ENCODE measurements at regions not wholly inside any gene's neighbourhood (a gene's known extent, or its start where the extent isn't known, plus 50 kb on each side); places are given as distances from the start of the nearest gene placed in this dataset.

DNA sequence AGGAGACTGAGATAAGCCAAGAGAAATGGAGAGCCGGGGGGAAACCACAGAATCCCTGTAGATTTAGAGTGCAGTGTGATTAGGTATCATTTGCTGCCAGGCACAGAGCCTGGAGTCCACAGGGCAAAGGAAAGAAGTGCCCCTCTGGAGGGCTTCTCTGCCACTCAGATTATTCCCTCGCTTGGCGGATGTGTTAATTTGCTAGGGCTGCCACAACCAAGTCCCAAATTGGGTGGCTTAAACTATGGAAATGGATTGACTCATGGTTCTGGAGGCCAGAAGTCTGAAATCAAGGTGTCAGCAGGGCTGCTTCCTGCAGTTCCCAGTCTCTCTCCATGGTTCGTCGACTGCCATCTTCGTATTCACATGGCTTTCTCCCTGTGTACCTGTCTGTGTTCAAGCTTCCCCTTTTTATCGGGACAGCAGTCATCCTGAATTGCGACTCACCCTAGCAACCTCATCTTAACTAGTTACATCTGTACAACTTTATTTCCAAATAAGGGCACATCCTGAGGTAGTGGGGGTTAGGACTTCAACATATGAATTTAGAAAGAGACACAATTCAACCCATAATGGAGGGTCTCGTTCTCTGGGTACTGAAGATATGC lies 122.2 kb downstream of the ANKRD60 start:
- Mint-ChIP-seq H3K27ac (no peak overlapping the region), H3K9me3 (peaks cover 5% of the 10 kb centered on the region; the same call in 2 of the 3 replicates), H3K4me3 (no peak overlapping the region), H3K4me1 (no peaks in the 10 kb centered on the region), H3K36me3 (ENCODE audit: low read depth) (no peaks in the 10 kb centered on the region; the same call in 2 of the 3 replicates), H3K27me3 (ENCODE audit: insufficient read depth, low read depth, poor library complexity) (peaks cover 2% of the 10 kb centered on the region)
- Histone ChIP-seq H3K4me2 (no peak overlapping the region), H3K79me2 (replicated peaks; ENCODE audit: insufficient read depth) (no peaks in the 10 kb centered on the region), H3K9me2 (ENCODE audit: insufficient read depth) (0 out of 2 replicates have a peak, but pooled peaks cover 3% of the 10 kb centered on the region), H3K4me1 (ENCODE audit: insufficient read depth) (no peaks in the 10 kb centered on the region), H4K20me1 (replicated peaks; ENCODE audit: insufficient read depth) (no peaks in the 10 kb centered on the region), H3K4me3 (no peak overlapping the region), H3K27ac (ENCODE audit: low read depth) (no peak overlapping the region), H3K36me3 (ENCODE audit: insufficient read depth) (no peaks in the 10 kb centered on the region), H3K27me3 (ENCODE audit: insufficient read depth) (no peaks in the 10 kb centered on the region), H3F3A (replicated peaks; ENCODE audit: low read depth) (no peaks in the 10 kb centered on the region), H2AFZ (no peak overlapping the region)
- ATAC-seq, result no peak
- TF ChIP-seq ZNF331 (CRISPR knock-in tag; IDR thresholded peaks at IDR 0.05; ENCODE audit: low read depth) (no peak), STAT1 (IDR thresholded peaks at IDR 0.05; ENCODE audit: unreplicated experiment) (no peak), POLR2AphosphoS5 (IDR thresholded peaks at IDR 0.05; ENCODE audit: low read depth) (no peak), EZH2phosphoT487 (IDR thresholded peaks at IDR 0.05; ENCODE audit: unreplicated experiment) (no peak), ZNF114 (CRISPR knock-in tag; IDR thresholded peaks at IDR 0.05) (no peak)
- TF ChIP-seq, protein P1, sequence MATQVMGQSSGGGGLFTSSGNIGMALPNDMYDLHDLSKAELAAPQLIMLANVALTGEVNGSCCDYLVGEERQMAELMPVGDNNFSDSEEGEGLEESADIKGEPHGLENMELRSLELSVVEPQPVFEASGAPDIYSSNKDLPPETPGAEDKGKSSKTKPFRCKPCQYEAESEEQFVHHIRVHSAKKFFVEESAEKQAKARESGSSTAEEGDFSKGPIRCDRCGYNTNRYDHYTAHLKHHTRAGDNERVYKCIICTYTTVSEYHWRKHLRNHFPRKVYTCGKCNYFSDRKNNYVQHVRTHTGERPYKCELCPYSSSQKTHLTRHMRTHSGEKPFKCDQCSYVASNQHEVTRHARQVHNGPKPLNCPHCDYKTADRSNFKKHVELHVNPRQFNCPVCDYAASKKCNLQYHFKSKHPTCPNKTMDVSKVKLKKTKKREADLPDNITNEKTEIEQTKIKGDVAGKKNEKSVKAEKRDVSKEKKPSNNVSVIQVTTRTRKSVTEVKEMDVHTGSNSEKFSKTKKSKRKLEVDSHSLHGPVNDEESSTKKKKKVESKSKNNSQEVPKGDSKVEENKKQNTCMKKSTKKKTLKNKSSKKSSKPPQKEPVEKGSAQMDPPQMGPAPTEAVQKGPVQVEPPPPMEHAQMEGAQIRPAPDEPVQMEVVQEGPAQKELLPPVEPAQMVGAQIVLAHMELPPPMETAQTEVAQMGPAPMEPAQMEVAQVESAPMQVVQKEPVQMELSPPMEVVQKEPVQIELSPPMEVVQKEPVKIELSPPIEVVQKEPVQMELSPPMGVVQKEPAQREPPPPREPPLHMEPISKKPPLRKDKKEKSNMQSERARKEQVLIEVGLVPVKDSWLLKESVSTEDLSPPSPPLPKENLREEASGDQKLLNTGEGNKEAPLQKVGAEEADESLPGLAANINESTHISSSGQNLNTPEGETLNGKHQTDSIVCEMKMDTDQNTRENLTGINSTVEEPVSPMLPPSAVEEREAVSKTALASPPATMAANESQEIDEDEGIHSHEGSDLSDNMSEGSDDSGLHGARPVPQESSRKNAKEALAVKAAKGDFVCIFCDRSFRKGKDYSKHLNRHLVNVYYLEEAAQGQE (IDR thresholded peaks at IDR 0.05; ENCODE audit: unreplicated experiment), result no peak
- TF ChIP-seq, protein P2, sequence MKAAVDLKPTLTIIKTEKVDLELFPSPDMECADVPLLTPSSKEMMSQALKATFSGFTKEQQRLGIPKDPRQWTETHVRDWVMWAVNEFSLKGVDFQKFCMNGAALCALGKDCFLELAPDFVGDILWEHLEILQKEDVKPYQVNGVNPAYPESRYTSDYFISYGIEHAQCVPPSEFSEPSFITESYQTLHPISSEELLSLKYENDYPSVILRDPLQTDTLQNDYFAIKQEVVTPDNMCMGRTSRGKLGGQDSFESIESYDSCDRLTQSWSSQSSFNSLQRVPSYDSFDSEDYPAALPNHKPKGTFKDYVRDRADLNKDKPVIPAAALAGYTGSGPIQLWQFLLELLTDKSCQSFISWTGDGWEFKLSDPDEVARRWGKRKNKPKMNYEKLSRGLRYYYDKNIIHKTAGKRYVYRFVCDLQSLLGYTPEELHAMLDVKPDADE (IDR thresholded peaks at IDR 0.05), result no peak
- no peak for DNase-seq (ENCODE audit: low spot score)

DNA sequence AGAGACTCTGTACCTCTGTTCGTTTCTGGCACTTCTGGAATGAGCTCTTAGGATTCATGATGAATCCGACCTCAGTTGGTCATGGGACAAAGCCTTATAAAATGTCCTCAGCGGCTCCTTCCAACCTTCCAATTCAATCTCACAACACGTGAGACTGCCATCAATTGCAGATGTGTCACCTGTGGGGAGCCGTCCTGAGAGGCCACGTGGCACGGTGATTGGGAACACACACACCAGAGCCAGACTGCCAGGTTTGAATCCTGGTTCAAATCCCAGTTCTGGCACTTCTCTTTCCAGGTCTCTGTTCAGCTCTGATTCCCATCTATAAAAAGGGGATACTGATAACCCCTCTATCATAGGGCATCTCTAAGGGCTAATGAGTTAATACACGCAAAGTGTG lies 124.5 kb downstream of the ANKRD60 start:
- Histone ChIP-seq H3K27ac (ENCODE audit: low read depth) (no peak overlapping the region), H4K20me1 (replicated peaks; ENCODE audit: insufficient read depth) (no peaks in the 10 kb centered on the region), H3K4me1 (ENCODE audit: insufficient read depth) (no peaks in the 10 kb centered on the region), H2AFZ (no peak overlapping the region), H3K27me3 (ENCODE audit: insufficient read depth) (no peaks in the 10 kb centered on the region), H3F3A (replicated peaks; ENCODE audit: low read depth) (no peaks in the 10 kb centered on the region), H3K4me3 (no peak overlapping the region), H3K79me2 (replicated peaks; ENCODE audit: insufficient read depth) (no peaks in the 10 kb centered on the region), H3K9me2 (ENCODE audit: insufficient read depth) (0 out of 2 replicates have a peak, but pooled peaks cover 3% of the 10 kb centered on the region), H3K4me2 (no peak overlapping the region), H3K36me3 (ENCODE audit: insufficient read depth) (no peaks in the 10 kb centered on the region)
- DNase-seq (ENCODE audit: low spot score) (no peak), ATAC-seq (no peak)
- no peak overlapping the region for H3K27ac Mint-ChIP-seq
- H3K36me3 Mint-ChIP-seq (ENCODE audit: low read depth), result no peaks in the 10 kb centered on the region; the same call in 2 of the 3 replicates
- no peak overlapping the region for H3K4me3 Mint-ChIP-seq
- H3K27me3 Mint-ChIP-seq (ENCODE audit: insufficient read depth, low read depth, poor library complexity), result peaks cover 5% of the 10 kb centered on the region
- no peaks in the 10 kb centered on the region for H3K4me1 Mint-ChIP-seq
- peaks cover 5% of the 10 kb centered on the region; the same call in 2 of the 3 replicates for H3K9me3 Mint-ChIP-seq
- TF ChIP-seq POLR2AphosphoS5 (IDR thresholded peaks at IDR 0.05; ENCODE audit: low read depth) (no peak), ZNF114 (CRISPR knock-in tag; IDR thresholded peaks at IDR 0.05) (no peak), JUNB (IDR thresholded peaks at IDR 0.05; ENCODE audit: unreplicated experiment) (no peak), CREB1 (CRISPR knock-in tag; IDR thresholded peaks at IDR 0.05; ENCODE audit: low read depth) (no peak), STAT1 (IDR thresholded peaks at IDR 0.05; ENCODE audit: unreplicated experiment) (no peak), EZH2phosphoT487 (IDR thresholded peaks at IDR 0.05; ENCODE audit: unreplicated experiment) (no peak), EZH2 (IDR thresholded peaks at IDR 0.05; ENCODE audit: low read depth, unreplicated experiment) (no peak), ZNF331 (CRISPR knock-in tag; IDR thresholded peaks at IDR 0.05; ENCODE audit: low read depth) (no peak), NANOG (IDR thresholded peaks at IDR 0.05; ENCODE audit: borderline replicate concordance) (no peak)
- TF ChIP-seq, protein P1 (IDR thresholded peaks at IDR 0.05; ENCODE audit: unreplicated experiment), result no peak
- TF ChIP-seq, protein P2 (IDR thresholded peaks at IDR 0.05), result no peak
